EL (cell line): ENCODE measurements at regions not wholly inside any gene's neighbourhood (a gene's known extent, or its start where the extent isn't known, plus 50 kb on each side); places are given as distances from the start of the nearest gene placed in this dataset.
A peak's percentile ranks its signal among the peaks of the same experiment; 100 is the strongest.

ENCODE experiments used
- DNase-seq: peaks from one replicate; pipeline ENCODE4 v3.0.0-alpha.2; 2016

DNA sequence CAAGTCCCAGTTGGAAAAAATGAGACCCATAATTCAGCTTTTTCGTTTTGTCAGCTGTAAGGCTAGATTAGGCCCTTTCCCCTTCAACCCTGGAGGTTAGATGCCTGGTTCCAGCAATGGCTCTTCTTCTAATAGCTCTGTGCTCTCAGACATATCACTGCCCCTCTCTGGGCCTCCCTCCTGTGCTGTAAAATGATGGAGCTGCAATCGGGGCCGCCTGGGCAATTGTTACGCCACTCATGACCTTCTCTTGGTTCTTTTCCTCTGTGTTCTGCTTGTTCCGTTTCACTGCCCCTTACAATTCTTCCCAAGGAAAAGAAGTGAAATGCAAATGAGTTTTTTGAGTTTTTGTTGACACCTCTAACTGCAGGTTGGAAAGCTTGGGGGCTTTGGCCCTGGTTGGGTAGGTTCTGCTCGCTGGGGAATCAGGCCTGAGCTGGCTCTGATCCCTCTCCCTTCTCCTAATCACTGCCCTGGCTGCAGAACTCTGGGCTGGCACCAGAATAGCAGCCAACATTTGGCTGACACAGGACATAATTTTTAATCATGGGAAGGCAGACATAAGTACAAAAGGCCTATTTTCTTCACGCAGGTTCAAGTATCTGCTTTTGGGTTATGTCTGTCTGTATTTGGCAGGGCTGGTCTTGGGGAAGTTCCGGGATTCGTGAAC is 110.9 kb downstream of the FOXD1 start:
- no peak for DNase-seq

DNA sequence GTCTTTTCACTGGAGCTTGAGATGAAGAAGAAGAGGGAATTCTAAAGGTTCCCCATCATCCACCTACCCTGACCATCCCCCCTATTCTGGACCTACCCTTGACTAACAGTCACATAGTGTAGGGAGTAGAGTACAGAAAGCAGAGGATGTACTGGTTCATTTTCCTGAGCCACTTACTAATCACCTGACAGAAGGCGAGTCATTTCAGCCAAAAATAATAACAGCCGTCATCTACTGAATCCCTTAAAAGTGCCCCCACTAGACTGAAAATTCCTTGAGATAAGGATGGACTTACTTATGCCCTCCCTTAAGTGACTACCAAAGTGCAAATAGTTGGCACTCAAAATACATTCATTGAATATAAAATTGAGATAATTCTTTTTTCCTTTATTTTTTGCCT is 112.2 kb downstream of the FOXD1 start:
- DNase-seq = peak; percentile 28

DNA sequence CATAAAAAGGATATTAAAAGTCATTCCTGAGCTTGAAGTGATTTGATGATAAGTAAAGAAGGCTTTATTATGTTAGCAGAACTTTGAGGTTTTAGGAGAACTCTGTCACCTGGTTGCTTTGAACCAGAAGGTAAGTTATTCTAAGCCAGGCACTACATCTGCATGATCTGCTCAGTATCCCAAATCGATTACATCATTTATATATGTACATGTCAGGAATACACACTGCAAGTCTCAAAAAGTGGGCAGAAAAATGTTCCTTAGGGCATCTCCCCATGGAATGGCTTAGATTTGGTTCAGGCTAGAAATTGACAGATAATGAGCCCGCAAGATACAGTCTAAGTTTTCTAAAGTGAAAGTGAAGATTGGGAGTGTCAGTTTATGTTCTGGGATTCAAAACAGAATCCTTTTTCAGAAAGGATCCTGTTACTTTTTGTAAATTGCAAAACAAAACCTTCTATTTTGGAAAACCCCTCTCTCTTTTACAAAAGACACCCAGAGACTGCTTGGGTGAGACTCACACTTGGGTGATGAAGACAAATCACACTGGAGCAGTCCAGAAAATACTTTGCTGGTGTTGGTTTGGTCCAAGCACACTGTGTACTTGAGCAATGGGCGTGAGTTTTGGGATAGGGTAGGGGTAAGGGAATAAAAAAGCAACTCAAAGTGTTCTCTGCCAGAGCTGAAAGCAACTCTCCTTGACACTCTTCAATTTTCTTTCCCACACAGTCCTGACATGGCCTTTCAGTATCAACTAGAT is 114.5 kb downstream of the FOXD1 start:
- DNase-seq = no peak

DNA sequence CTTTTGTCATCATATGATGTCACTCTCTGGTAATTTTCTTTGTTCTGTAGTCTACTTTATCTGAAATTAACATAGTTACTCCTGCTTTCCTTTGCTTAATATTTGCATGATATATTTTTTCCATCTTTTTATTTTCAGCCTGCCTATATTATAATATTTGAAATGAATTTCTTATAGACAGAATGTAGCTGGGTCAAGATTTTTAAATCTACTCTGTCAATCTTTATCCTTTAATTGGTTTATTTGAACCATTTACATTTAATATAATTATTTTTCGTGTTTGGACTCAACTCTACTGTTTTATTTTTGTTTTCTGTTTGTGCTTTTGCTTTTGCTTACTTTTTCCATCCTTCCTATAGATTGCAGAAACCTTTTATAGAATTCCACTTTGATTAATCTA is 118.0 kb downstream of the FOXD1 start:
- no peak for DNase-seq

DNA sequence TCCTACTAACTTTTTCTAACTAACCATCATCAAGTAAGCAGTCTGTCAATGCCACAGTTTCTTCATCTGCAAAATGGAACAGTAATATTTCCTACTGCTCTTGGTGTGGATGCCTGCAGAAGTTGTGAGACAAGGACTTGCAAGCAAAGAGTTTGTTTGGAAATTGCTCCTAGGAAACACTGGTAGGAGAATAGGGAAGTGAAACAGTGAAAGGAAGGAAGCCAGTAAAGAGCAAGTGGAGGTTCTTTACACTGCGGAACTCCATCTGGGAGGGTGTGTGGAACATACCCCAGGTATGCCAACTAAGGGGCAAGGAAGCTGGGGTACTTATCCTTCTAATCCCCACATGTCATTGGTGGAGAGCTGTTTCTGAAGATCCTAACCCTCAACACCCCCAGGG is 119.9 kb downstream of the FOXD1 start:
- DNase-seq = no peak

DNA sequence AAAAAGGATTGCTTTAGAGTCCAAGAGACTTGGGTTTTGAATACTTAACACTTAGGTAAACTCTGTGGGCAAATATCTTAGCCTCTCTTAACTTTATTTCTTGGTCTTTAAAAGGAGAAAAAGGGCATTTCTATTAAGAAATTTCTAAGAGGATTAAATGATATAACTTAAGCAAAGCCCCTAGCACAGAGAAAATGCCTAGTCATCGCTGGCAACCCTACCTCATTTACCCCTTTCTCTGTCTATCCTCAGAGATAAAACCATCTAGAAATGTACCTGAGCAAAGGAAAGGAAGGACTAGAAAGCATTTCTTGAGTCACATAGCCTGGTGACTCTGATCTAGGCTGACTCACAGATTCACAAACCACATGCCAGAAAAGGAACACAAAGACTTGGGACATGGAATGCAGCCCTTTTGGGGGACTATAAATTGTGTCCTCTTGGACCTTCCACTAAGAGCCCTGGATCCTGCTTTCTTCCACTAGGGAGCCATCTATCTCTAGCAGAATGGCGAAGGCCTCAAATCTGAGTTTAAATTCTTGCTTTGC is 120.6 kb downstream of the FOXD1 start:
- DNase-seq = peak; percentile 70

DNA sequence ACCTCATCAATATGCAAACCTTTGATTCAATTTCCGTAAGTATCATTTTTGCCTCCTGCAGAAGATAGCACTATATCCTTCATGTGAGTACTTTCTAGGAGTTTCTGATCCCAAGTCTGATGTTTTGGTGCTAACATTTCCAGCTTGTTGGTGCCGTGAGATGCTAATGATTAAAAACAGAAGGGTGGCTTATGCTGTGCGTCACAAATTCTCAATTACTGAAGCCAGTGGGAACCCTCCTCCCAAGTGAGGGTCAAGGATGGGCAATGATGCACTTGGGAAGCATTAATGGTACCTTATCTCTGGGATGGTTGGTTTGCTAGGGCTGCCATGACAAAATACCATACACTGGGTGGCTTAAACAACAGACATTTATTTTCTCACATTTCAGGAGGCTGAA is 123.0 kb downstream of the FOXD1 start:
- DNase-seq = no peak

DNA sequence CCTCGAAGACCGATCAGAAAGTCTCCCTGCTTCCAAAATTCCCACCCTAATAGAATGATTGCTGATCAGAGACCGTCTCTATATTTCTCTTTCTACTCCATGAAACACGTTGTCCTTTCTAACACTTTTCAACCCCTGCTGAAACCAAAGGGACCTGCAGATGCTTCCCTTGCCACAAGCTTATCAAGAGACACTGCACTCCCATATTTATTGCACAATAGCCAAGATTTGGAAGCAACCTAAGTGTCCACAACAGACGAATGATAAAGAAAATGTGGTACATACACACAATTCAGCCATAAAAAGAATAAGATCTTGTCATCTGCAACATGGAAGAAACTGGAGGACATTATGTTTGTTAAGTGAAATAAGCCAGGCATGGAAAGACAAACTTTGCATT is 125.1 kb downstream of the FOXD1 start:
- no peak for DNase-seq

DNA sequence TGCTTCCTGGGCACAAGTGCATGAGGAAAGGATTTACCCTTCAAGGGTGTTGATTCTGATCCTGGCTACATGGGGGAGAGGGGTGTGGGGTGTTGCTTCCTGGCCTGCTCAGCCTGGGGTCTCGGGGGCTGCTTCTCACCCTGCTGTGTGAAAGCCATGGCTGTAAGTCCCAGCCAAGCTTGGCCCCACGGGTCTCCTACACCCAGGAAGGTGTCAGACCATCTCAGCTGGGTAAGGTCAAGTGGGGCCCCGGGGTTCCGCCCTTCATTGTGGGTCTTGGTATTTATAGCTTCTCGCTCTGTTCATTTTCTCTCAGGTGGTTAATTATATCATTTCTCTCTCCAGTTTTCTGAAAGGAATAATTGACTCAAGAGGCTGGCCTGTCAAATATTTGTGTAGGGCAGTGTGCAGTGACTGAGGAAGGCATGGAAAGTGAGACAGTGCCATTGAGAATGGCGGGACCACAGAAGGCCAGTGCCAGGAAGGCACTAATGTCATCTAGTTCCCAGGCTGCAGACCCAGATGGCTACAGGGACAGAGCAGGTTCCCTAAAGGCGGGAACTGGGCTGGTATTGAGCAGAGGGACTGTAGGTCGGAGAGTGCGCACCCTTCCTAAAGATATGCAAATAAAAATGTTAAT is 126.0 kb downstream of the FOXD1 start:
- no peak for DNase-seq

DNA sequence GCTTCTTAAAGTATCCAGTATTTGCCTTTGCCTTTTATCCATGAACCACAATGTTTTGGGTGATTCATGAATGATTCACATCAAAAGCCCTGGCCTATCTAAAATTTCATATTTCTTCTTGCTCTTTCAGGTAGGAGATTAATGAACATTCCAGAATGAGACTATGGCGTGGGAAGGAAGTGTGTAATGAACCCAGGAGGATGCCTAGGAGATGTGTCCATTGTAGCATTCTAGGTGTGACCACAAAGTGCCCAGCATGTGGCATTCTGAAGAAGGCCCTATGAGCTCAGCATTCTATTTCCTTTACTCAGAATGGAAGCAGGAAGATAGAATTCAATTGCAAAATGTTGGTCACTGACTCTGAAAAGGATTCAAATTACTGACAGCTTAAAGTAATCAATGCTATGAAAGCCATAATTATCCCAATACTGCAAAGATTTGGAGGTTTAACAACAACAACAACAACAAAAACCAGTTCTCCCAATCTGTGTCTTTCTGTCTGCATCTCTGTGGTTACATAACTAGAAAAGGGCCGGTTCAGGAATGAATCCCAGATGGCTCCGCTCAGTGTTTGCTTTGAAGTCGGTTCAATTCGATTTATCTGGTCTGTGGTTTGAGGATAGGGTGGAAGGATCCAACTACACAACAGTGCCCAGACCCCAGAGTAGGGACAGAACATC is 126.7 kb downstream of the FOXD1 start:
- DNase-seq = peak; percentile 98

DNA sequence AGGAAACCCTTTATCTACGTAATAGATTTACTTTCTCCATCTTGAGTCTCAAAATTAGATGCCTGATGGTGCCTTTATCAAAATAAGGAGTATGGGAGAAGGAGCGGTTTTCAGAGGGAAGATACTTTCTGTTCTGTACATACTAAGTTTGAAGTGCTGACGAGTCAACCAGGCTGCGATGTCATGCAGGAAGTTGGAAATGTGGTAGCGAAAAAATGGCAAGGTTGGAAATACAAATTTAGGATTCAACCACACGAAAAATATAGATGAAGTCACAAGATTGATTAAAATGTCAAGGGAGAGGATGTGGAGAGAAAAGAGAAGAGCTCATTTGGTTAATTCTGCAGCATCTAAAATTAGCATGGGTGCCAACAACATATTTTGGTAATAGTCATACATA is 129.5 kb downstream of the FOXD1 start:
- DNase-seq = no peak

DNA sequence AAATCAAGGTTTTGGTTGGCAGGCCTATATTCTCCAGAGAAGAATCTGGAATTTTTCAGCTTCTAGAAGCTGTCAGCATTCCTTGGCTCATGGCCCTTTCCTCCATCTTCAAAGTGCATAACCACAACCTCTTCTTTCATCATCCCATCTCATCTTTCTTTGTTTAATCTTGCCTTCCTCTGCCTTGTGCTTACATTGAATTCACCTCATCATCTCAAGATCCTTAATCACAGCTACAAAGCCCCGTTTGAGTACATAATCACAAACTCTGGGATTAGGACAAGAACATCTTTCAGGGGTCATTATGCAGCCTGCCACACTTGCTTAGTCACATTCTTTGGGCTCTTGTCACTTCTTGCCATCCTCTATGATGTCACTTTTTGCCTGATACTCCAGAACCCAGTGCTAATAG is 130.3 kb downstream of the FOXD1 start:
- peak; percentile 47 for DNase-seq

DNA sequence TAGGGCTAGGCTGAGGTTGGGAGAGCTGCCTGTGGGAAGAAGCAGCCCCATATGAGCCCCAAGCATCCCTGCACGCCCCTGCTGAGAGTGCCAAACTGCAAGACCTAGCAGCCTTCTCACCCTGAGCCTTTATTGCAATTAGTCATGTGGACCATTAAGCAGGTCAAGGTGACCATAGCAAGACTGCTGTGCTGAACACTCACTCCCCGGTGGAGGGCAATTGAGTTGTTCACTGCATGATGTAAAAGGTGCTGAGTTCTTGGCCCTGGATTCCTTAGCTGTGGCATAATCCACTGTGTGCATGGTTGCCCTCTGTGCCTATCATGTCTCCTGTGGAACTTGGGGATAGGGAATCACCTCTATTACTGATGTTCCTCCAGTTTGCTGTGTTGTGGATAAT is 131.1 kb downstream of the FOXD1 start:
- no peak for DNase-seq

DNA sequence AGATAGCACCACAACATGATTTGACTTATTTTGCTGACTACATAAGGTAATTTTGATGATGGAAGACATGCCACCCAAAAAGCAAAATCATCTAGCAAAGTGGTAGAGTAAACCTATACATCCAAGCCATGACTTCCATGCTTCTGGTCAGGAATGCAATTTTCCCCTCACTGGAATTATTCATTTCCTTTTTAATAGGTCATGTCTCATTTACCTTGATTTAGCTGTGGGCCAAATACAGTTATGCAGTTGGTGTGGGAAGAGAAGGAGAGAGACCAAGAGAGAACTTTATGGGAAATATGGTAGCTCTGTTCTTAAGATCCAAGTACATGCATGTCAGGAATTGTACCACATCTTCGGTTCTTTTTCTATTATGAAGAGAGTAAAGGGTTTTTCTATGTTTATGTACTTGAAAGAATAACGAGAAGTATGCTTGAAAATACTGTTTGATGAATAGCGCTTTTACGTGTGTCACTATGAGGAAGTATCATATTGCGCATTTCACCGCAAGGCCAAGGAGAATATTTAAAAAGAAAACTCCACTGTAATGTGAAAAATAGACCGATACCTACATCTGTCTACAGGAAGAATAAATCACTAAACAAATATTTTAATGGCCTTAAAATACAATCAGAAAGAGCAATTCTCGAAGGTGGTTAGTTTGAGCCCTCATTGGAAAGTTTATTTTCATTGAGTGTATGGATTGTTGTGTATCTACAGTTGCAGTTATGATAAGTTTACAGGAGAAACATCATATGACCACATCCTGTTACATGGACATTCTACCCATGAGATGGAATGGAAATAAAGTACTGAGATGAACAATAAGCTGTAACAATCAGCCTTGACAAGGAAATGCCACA is 134.0 kb downstream of the FOXD1 start:
- DNase-seq = no peak

DNA sequence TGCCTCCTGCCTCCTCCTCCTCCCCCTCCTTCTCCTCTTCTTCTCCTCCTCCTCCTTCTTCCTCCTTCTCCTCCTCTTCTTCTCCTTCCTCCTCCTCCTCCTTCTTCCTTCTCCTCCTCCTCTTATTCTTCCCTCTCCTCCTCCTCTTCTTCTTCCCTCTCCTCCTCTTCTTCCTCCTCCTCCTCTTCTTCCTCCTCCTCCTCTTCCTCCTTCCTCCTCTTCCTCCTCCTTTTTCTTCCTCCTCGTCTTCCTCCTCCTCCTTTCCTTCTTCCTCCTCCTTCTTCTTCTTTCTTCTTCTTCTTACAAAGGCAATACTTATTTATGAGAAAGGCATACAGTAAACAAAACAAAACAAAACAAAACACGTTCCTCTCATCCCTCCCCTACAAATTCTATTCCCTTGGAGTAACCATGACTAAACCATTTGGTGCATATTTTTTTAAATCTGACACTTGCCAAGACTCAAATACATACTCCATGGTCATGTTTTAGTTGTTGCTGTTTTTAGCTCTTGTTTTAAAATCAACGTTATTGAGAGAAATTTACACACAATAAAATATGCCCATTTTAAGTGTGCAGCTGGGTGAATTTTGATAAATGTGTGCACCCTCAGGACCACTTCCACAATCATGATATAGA is 135.6 kb downstream of the FOXD1 start:
- no peak for DNase-seq

DNA sequence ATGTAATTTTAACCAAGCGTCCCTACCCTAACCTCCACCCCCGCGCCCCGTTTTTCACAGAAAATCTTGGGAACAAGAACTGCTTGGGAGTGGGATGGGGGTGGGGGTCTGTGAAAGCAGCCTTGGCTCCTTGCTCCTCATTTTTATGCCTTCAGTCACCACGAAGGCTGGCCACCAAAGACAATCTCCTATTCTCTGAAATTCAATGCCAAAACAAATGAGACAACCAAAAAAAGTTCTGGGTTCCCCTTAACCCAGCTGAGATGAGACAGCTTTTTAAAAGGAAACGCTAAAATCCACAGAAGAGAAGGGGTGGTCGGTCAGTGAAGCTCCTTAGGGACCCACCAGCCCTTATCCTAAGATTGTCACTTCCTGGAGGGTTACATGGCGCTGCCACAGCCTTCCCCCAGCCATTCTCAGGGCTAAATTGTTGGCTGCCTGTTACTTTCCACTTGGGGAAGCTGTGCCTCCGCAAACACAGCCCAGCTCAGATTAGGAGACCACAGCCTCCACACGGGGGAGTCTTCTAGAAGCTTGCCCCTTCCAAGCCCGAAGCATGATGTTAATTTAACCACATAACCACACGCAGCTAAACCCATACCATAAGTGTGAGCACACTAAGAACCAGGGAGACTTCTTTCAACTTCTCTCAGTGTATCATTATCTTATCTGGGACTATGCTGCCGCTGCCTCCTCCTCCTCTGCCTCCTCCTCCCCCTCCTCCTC is 136.3 kb downstream of the FOXD1 start:
- DNase-seq = peak; percentile 95

DNA sequence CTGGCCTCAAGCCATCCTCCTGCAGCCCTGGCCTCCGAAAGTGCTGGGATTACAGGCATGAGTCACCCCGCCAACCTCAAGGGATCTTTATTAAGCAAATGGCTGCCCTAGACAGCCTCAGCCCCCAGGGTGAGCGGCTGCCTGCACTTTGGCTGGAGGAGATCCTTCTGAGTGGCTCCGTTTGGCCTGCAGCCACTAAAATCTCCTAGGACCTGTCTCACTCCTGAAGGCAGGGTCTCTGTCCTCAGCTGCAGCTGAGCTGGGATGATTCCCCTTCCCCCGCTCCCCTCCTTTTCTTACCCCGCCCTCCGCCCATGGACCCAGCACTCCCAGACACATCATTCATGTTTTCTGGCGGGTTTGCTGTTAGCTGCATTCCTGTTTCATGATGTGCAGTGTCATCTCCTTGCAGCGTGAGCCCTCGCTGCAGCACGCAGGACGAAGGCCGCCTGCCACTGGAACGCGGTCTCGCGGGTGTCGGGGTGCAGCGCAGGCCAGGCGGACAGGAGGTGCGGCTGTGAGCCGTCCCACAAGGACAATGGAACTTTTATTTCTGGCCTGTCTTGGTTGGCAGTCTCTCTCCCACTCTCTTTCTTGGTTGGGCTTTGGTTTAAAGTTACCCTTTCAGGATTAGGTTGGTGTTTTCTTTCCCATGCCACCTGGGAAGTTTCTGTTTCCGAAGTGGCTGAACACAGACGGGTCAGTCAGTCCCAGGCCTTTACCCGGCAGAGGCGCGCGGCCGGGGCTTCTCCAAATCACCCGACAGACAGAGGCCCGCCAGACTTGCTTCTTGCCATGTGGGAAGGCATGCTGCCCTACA is 137.1 kb downstream of the FOXD1 start:
- DNase-seq = peak; percentile 95

DNA sequence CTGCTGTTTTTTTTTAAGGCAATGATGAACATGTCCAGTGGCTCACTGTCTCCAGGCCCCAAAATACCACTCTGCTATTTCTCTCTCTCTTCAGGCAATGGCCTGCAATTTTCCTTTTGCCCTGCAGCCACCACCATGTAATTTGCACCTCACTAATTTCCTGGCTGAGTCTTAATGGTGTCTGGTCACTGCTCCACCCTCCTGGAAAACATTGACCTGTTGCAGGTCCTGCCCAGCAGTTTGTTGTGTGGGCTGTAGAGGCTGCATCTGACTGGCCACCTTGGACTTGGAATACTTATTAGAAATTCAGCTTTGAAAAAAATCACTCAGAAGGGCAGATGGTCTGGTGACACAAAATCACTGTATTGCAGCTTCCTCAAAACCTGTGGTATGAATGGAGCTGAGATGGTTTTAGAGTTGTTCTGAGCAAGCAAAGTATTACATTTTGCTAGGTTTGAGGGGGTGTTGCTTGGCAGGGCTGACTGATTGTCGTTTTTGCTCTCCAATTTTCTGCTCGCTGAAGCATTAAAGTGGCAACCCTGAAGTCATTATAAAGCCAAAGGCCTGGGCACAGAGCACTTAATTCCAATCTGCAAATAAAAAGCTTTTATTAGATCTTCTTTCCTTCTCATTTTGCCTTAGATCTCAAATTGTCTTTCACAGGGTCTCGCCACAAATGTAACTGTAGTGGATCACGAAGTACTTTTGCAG is 134.8 kb downstream of the TMEM174 start:
- no peak for DNase-seq

DNA sequence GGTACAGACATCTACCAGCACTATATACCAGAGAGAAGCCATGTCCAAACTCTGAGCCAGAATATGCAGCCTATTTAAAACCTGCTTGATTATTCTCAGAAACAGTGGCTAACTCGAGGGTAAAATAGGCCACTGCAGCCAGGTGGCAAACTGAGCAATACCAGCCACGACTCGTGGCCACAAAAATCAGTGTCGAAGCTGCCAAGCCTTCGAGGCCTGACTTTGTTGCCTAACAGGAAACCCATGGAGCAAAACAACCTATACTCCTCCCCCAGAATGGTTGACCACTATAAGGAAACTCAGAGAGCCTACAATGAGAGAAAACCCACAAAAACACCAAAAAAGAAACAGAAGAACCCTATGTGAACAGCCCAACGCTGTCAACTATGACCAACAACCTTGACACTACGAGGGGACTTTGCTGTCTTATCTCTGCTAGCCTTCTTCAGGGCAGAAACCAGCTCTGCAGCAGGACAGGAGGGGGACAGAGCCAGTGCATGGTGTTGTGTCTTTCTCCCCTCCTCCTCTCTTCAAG is 133.8 kb downstream of the TMEM174 start:
- DNase-seq = no peak
